HG03520 (cell line): ENCODE measurements at regions not wholly inside any gene's neighbourhood (a gene's known extent, or its start where the extent isn't known, plus 50 kb on each side); places are given as distances from the start of the nearest gene placed in this dataset.
"Not testable (repeated sequence)": the region's sequence is repeated elsewhere in the genome, so short reads cannot be mapped to it uniquely, and the experiment has no call there.

ENCODE experiments used
- ATAC-seq: cut with Tn5 transposase; IDR thresholded peaks from one replicate; pipeline ENCODE4 v1.9.1; 2021; ENCODE audit warnings: mild to moderate bottlenecking, moderate library complexity; ENCODE audit not compliant: unreplicated experiment

- no peak for ATAC-seq
Observed at GRCh38 chr4:174183259-174183658, 100.2 kb downstream of the FBXO8 start.

GRCh38 chr4:174181827-174182226, 101.6 kb downstream of the FBXO8 start:
- ATAC-seq = no peak

GRCh38 chr4:174177536-174177935, 105.9 kb downstream of the FBXO8 start:
- ATAC-seq = no peak

GRCh38 chr4:174175836-174176235, 107.6 kb downstream of the FBXO8 start:
- ATAC-seq = not testable (repeated sequence)

GRCh38 chr4:174173360-174173759, 110.1 kb downstream of the FBXO8 start:
- no peak for ATAC-seq

GRCh38 chr4:174172274-174172673, 111.2 kb downstream of the FBXO8 start:
- ATAC-seq = no peak

- ATAC-seq = no peak
Observed at GRCh38 chr4:174170906-174171305, 112.6 kb downstream of the FBXO8 start.

- no peak for ATAC-seq
Observed at GRCh38 chr4:174170091-174170490, 113.4 kb downstream of the FBXO8 start.

- no peak for ATAC-seq
Observed at GRCh38 chr4:174157106-174157607, 126.3 kb downstream of the FBXO8 start.

GRCh38 chr4:174156239-174156826, 127.1 kb downstream of the FBXO8 start:
- peak; percentile 90 for ATAC-seq

- ATAC-seq = no peak
Observed at GRCh38 chr4:174154215-174154854, 129.1 kb downstream of the FBXO8 start.

GRCh38 chr4:174152717-174153466, 130.6 kb downstream of the FBXO8 start:
- ATAC-seq = no peak

GRCh38 chr4:174147863-174148262, 135.6 kb downstream of the FBXO8 start:
- no peak for ATAC-seq

- ATAC-seq = no peak
Observed at GRCh38 chr4:174144106-174144505, 139.4 kb downstream of the FBXO8 start.

GRCh38 chr4:174141876-174142275, 141.6 kb downstream of the FBXO8 start:
- no peak for ATAC-seq

- no peak for ATAC-seq
Observed at GRCh38 chr4:174138616-174139015, 144.9 kb downstream of the FBXO8 start.

GRCh38 chr4:174137698-174138097, 145.8 kb downstream of the FBXO8 start:
- no peak for ATAC-seq

- peak; percentile 11 for ATAC-seq
Observed at GRCh38 chr4:174135936-174136406, 147.5 kb downstream of the FBXO8 start.

GRCh38 chr4:174135530-174135929, 147.9 kb downstream of the FBXO8 start:
- peak; percentile 60 for ATAC-seq

GRCh38 chr4:174134361-174134760, 149.1 kb downstream of the FBXO8 start:
- no peak for ATAC-seq

- ATAC-seq = no peak
Observed at GRCh38 chr4:174133551-174133950, 149.9 kb downstream of the FBXO8 start.

- no peak for ATAC-seq
Observed at GRCh38 chr4:174131901-174132300, 151.6 kb downstream of the FBXO8 start.
